Lower leg skin (tissue), 4 donors: ENCODE measurements at regions not wholly inside any gene's neighbourhood (a gene's known extent, or its start where the extent isn't known, plus 50 kb on each side); places are given as distances from the start of the nearest gene placed in this dataset.

Source experiments
- DNase-seq, 2 donors: peaks; one replicate each; pipeline ENCODE4 v3.0.0-alpha.2; 2019; ENCODE audit warnings: low spot score in 2 of 2
- H3K4me3 ChIP-seq: fragments of 200-600 bp; sonication (generic); 2 replicates; pipeline ENCODE4 v1.5.1; 2017; ENCODE audit warnings: mild to moderate bottlenecking, low read depth; ENCODE audit not compliant: poor library complexity, severe bottlenecking
- POLR2A ChIP-seq, 2 donors: fragments of 450-650 bp; IDR thresholded peaks; one replicate each; pipeline ENCODE4 v1.6.1; 2016 to 2017; ENCODE audit warnings: antibody characterized with exemption in 2 of 2, mild to moderate bottlenecking in 1 of 2, moderate library complexity in 1 of 2
- WGBS, 2 donors: methylation state at CpG; one replicate each; pipeline ENCODE4 v1.1.5; 2018; 5-methylcytosine and 5-hydroxymethylcytosine counted together
- intact Hi-C: fragments of 100-400 bp; cut with DNase I; formaldehyde crosslinking; loops from one replicate; pipeline ENCODE4 v1.15.0; 2023; ENCODE audit warnings: low total_unique reads
- TF ChIP-seq, protein P1 (sequence below), 3 donors: fragments of 450-650 bp; IDR thresholded peaks; one replicate each; pipeline ENCODE4 v1.5.1; 2016; ENCODE audit warnings: antibody characterized with exemption in 3 of 3, mild to moderate bottlenecking in 3 of 3, moderate library complexity in 2 of 3

GRCh38 chr6:144574796-144575195 lies 289.7 kb downstream of the UTRN start:
- TF ChIP-seq, protein P1, sequence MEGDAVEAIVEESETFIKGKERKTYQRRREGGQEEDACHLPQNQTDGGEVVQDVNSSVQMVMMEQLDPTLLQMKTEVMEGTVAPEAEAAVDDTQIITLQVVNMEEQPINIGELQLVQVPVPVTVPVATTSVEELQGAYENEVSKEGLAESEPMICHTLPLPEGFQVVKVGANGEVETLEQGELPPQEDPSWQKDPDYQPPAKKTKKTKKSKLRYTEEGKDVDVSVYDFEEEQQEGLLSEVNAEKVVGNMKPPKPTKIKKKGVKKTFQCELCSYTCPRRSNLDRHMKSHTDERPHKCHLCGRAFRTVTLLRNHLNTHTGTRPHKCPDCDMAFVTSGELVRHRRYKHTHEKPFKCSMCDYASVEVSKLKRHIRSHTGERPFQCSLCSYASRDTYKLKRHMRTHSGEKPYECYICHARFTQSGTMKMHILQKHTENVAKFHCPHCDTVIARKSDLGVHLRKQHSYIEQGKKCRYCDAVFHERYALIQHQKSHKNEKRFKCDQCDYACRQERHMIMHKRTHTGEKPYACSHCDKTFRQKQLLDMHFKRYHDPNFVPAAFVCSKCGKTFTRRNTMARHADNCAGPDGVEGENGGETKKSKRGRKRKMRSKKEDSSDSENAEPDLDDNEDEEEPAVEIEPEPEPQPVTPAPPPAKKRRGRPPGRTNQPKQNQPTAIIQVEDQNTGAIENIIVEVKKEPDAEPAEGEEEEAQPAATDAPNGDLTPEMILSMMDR (IDR thresholded peaks at IDR 0.05): no peak
- no peak for TF ChIP-seq POLR2A (IDR thresholded peaks at IDR 0.05)
- 78 to 90% methylated on average over 2 of the region's 2 CpGs for WGBS, 2 donors
- no peak overlapping the region for H3K4me3 ChIP-seq
- no peak for DNase-seq
- intact Hi-C loops: loop anchor here (5.0 kb wide), 1 partner anchor 653 kb away; no protein-coding TSS in a partner anchor

DNA sequence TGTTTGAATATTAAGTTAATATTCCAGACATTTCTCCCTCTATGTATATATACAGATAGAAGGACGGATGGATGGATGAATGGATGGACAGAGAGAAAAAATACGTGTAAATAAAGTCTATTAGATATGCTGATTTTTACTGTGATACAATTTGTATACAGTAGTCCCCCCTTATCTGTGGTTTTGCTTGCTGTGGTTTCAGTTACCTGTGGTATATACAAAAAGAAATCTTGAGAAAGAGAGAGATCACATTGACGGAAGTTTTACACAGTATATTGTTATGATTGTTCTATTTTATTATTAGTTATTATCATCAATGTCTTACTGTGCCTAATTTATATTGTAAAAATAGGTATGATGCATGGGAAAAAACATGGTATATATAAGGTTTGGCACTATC lies 290.2 kb downstream of the UTRN start:
- intact Hi-C loops: no loop called here
- H3K4me3 ChIP-seq: no peak overlapping the region
- TF ChIP-seq, protein P1 (IDR thresholded peaks at IDR 0.05): no peak
- no peak for TF ChIP-seq POLR2A (IDR thresholded peaks at IDR 0.05)
- DNase-seq: no peak
- WGBS, 2 donors: 94 to 97% methylated on average over 3 of the region's 3 CpGs

- DNase-seq: no peak
- WGBS, 2 donors: 94 to 95% methylated on average over 6 of the region's 6 CpGs
- no peak overlapping the region for H3K4me3 ChIP-seq
- intact Hi-C loops: no loop called here
- TF ChIP-seq, protein P1 (IDR thresholded peaks at IDR 0.05): no peak
- TF ChIP-seq POLR2A (IDR thresholded peaks at IDR 0.05): no peak
Observed at GRCh38 chr6:144576871-144577270, 291.7 kb downstream of the UTRN start.

DNA sequence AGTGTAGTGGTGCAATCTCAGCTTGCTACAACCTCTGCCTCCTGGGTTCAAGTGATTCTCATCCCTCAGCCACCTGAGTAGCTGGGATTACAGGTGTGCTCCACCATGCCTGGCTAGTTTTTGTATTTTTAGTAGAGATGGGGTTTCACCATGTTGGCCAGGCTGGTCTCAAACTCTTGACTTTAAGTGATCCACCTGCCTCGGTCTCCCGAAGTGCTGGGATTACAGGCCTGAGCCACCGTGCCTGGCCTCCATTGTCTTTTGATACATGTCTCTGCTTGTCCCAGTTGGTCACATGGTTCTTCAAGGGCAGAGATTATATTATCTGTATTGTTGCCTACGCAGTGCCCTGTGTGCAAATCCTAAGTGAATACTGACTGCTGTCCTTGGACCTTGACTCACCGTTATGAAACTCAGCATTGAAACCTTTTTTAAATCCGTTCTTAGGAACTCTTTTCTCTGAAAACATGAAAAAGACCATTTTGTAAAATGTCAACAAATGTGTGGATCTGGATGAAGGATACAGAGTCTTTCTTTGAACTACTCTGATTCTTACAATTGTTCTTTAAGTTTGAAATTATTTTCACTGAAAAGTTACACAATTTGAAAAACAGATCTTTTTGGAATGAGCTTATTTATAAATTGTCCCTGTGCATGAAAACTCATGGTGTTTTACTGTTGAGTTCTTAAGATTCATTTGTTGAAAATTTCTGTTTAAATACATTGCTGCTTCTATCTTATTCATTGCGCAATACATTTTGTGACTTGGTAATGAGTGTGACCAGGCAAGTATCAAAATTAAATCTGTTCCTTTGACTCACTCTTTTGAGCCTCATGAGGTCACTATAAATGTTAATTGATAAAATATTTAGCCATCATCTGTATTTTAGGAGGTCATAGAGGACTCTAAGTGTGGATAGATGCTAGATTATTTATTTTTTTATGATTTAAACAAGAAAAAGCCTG lies 293.5 kb downstream of the UTRN start:
- no peak for DNase-seq
- H3K4me3 ChIP-seq: no peak overlapping the region
- 91 to 93% methylated on average over 7 of the region's 7 CpGs for WGBS, 2 donors
- no peak for TF ChIP-seq POLR2A (IDR thresholded peaks at IDR 0.05)
- TF ChIP-seq, protein P1 (IDR thresholded peaks at IDR 0.05): no peak
- intact Hi-C loops: no loop called here

DNA sequence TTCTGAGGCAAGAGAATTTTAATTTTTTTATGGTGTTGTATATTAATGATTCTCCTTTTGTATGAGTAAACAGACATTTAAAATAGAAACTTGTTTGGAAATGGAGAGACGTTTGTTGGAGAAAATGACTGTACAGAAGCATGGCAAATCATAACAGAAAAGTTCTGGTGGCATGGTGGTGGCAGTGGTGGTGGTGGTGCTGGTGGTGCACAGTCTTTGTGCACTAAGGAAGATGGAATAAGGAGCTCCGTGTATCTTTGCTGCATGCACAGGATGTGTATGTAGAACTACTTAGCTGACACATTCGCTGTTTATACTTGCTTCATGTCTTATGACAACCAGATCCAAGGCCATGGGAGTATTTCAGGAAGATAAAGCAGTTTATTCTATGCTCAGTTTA lies 294.9 kb downstream of the UTRN start:
- intact Hi-C loops: no loop called here
- WGBS, 2 donors: 78 to 81% methylated on average over 3 of the region's 3 CpGs
- no peak overlapping the region for H3K4me3 ChIP-seq
- DNase-seq: no peak
- TF ChIP-seq, protein P1 (IDR thresholded peaks at IDR 0.05): no peak
- TF ChIP-seq POLR2A (IDR thresholded peaks at IDR 0.05): no peak
